ENCODE measurements at regions not wholly inside any gene's neighbourhood (a gene's known extent, or its start where the extent isn't known, plus 50 kb on each side); places are given as distances from the start of the nearest gene placed in this dataset.
"Not testable (repeated sequence)": the region's sequence is repeated elsewhere in the genome, so short reads cannot be mapped to it uniquely, and the experiment has no call there.

- Histone ChIP-seq H3K27me3 (no peaks in the 10 kb centered on the region), H3K4me3 (no peak overlapping the region), H3K36me3 (no peaks in the 10 kb centered on the region), H3K4me1 (no peaks in the 10 kb centered on the region), H3K9me3 (no peaks in the 10 kb centered on the region), H3K27ac (no peak overlapping the region)
- no peak for DNase-seq (ENCODE audit: low spot score in 2 of 2)
- TF ChIP-seq POLR2AphosphoS5 (IDR thresholded peaks at IDR 0.05): no peak
- TF ChIP-seq POLR2A (IDR thresholded peaks at IDR 0.05): no peak
- no peak for TF ChIP-seq CTCF (IDR thresholded peaks at IDR 0.05)
- intact Hi-C loops (cut with DNase I; ENCODE audit: low total_unique reads): no loop called here
These were observed 974.8 kb downstream of the CNTNAP5 start for GRCh38 chr2:124999906-125000305.

GRCh38 chr2:125004106-125004800 is 979.2 kb downstream of the CNTNAP5 start:
- Histone ChIP-seq H3K4me3 (no peak overlapping the region), H3K9me3 (no peaks in the 10 kb centered on the region), H3K27me3 (no peaks in the 10 kb centered on the region), H3K36me3 (no peaks in the 10 kb centered on the region), H3K27ac (no peak overlapping the region), H3K4me1 (no peaks in the 10 kb centered on the region)
- DNase-seq (ENCODE audit: low spot score in 2 of 2): no peak
- TF ChIP-seq CTCF (IDR thresholded peaks at IDR 0.05): no peak
- no peak for TF ChIP-seq POLR2A (IDR thresholded peaks at IDR 0.05)
- no peak for TF ChIP-seq POLR2AphosphoS5 (IDR thresholded peaks at IDR 0.05)
- intact Hi-C loops (cut with DNase I; ENCODE audit: low total_unique reads): no loop called here

- TF ChIP-seq POLR2A (IDR thresholded peaks at IDR 0.05): no peak
- no peak for TF ChIP-seq CTCF (IDR thresholded peaks at IDR 0.05)
- TF ChIP-seq POLR2AphosphoS5 (IDR thresholded peaks at IDR 0.05): no peak
- H3K27ac ChIP-seq: no peak overlapping the region
- H3K4me3 ChIP-seq: no peak overlapping the region
- no peaks in the 10 kb centered on the region for H3K4me1 ChIP-seq
- H3K36me3 ChIP-seq: no peaks in the 10 kb centered on the region
- H3K9me3 ChIP-seq: no peaks in the 10 kb centered on the region
- DNase-seq (ENCODE audit: low spot score in 2 of 2): no peak
- H3K27me3 ChIP-seq: no peaks in the 10 kb centered on the region
- intact Hi-C loops (cut with DNase I; ENCODE audit: low total_unique reads): no loop called here
These were observed 981.6 kb downstream of the CNTNAP5 start for GRCh38 chr2:125006676-125007075.

GRCh38 chr2:125028721-125029120 is 1003.6 kb downstream of the CNTNAP5 start:
- H3K36me3 ChIP-seq; H3K27ac ChIP-seq; H3K4me3 ChIP-seq; H3K4me1 ChIP-seq; intact Hi-C loops (cut with DNase I; ENCODE audit: low total_unique reads); H3K9me3 ChIP-seq; DNase-seq (ENCODE audit: low spot score in 2 of 2); H3K27me3 ChIP-seq: not testable (repeated sequence)

- TF ChIP-seq POLR2A (IDR thresholded peaks at IDR 0.05) (no peak), POLR2AphosphoS5 (IDR thresholded peaks at IDR 0.05) (no peak), CTCF (IDR thresholded peaks at IDR 0.05) (no peak)
- intact Hi-C loops (cut with DNase I; ENCODE audit: low total_unique reads): no loop called here
- H3K4me1 ChIP-seq: no peaks in the 10 kb centered on the region
- no peak for DNase-seq (ENCODE audit: low spot score in 2 of 2)
- no peak overlapping the region for H3K4me3 ChIP-seq
- no peak overlapping the region for H3K27ac ChIP-seq
- H3K36me3 ChIP-seq: no peaks in the 10 kb centered on the region
- no peaks in the 10 kb centered on the region for H3K9me3 ChIP-seq
- no peaks in the 10 kb centered on the region for H3K27me3 ChIP-seq
These were observed 1008.8 kb downstream of the CNTNAP5 start for GRCh38 chr2:125033871-125034270.
